HEK293 (cell line): ENCODE measurements at regions not wholly inside any gene's neighbourhood (a gene's known extent, or its start where the extent isn't known, plus 50 kb on each side); places are given as distances from the start of the nearest gene placed in this dataset.
"Not testable (repeated sequence)": the region's sequence is repeated elsewhere in the genome, so short reads cannot be mapped to it uniquely, and the experiment has no call there.

ENCODE experiments used
- CTCF ChIA-PET: fragments of 350-600 bp; formaldehyde crosslinking; extraction: SDS; loops from one replicate; lab custom pipeline; 2021; ENCODE audit warnings: antibody characterized with exemption; lab: Yijun Ruan, JAX
- POLR2A ChIA-PET: fragments of 300-600 bp; formaldehyde crosslinking; extraction: SDS; loops from one replicate; lab custom pipeline; 2020; ENCODE audit warnings: antibody characterized with exemption, inconsistent platforms; lab: Yijun Ruan, JAX
- H3K27ac ChIP-seq: fragments of 200-500 bp; sonication (Bioruptor generic); 2 replicates; pipeline ENCODE4 v1.5.1; 2014; ENCODE audit warnings: low read depth, low read length, control low read depth, inconsistent platforms; ENCODE audit errors: extremely low read depth
- H3K36me3 ChIP-seq, 2 experiments: fragments of 200-500 bp in 1 of 2; sonication (Bioruptor generic) in 1 of 2; 1 replicate in 1 of 2; 2 replicates in 1 of 2; pipeline ENCODE4 v1.5.1; 2014 to 2017; ENCODE audit warnings: inconsistent platforms in 2 of 2, low read length in 2 of 2; ENCODE audit not compliant: control insufficient read depth in 2 of 2, insufficient read depth in 1 of 2
- H3K4me1 ChIP-seq: fragments of 200-500 bp; sonication (Bioruptor generic); 2 replicates; pipeline ENCODE4 v1.5.1; 2014; ENCODE audit warnings: mild to moderate bottlenecking, low read length, inconsistent platforms; ENCODE audit not compliant: control insufficient read depth, insufficient read depth
- H3K4me3 ChIP-seq: 2 replicates; pipeline ENCODE4 v1.5.1; 2011; ENCODE audit warnings: low read depth, mild to moderate bottlenecking, control low read depth, low read length, moderate library complexity
- H3K9me3 ChIP-seq: fragments of 200-500 bp; sonication (Bioruptor generic); 2 replicates; pipeline ENCODE4 v1.5.1; 2014; ENCODE audit warnings: low read depth, low read length, inconsistent platforms; ENCODE audit not compliant: control insufficient read depth, insufficient read depth
- SCRT2 ChIP-seq: fragments of 450-650 bp; formaldehyde crosslinking; IDR thresholded peaks from 2 replicates; pipeline ENCODE4 v1.5.1; 2016; ENCODE audit warnings: missing biosample characterization, missing genetic modification characterization
- ZNF654 ChIP-seq: fragments of 450-650 bp; formaldehyde crosslinking; IDR thresholded peaks from 2 replicates; pipeline ENCODE4 v1.5.1; 2016; ENCODE audit warnings: low read depth, missing biosample characterization, missing genetic modification characterization
- TF ChIP-seq, protein P1 (sequence below): fragments of 450-650 bp; IDR thresholded peaks from 2 replicates; pipeline ENCODE4 v1.5.1; 2018; ENCODE audit warnings: missing biosample characterization, mild to moderate bottlenecking, missing genetic modification characterization

DNA sequence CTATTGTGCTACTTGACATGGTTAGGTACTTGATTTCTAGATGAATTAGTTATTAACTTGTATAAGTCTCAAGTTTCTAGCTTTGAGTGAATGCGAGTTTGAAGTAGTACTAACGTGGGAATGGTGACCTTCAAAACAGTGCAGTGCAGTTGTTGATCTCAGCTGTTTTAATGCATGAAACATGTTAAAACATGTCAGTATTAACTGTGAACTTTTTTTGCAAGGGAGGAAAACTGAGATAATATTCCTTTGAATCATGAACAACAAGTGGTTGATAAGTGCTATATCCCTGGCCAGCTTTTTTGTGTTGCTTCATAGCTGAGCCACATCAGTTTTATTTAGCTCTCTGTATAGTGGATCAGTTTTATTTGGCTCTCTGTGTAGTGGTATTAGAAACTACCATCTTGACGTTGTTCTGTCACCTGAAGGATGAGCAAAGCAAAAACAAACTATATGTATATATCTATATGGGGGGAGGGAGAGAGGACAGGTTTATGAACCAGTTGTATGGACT is 133.1 kb upstream of the PRSS12 start:
- H3K36me3 ChIP-seq, H3K4me3 ChIP-seq, POLR2A ChIA-PET, H3K9me3 ChIP-seq, H3K27ac ChIP-seq, CTCF ChIA-PET, H3K4me1 ChIP-seq: not testable (repeated sequence)
- 0 out of 2 replicates have a peak, but pooled peaks have one; percentile 9 for TF ChIP-seq SCRT2 (tag by site-specific recombination)
- TF ChIP-seq, protein P1, sequence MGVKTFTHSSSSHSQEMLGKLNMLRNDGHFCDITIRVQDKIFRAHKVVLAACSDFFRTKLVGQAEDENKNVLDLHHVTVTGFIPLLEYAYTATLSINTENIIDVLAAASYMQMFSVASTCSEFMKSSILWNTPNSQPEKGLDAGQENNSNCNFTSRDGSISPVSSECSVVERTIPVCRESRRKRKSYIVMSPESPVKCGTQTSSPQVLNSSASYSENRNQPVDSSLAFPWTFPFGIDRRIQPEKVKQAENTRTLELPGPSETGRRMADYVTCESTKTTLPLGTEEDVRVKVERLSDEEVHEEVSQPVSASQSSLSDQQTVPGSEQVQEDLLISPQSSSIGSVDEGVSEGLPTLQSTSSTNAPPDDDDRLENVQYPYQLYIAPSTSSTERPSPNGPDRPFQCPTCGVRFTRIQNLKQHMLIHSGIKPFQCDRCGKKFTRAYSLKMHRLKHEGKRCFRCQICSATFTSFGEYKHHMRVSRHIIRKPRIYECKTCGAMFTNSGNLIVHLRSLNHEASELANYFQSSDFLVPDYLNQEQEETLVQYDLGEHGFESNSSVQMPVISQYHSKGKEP, result 0 out of 2 replicates have a peak, but pooled peaks have one; percentile 34

DNA sequence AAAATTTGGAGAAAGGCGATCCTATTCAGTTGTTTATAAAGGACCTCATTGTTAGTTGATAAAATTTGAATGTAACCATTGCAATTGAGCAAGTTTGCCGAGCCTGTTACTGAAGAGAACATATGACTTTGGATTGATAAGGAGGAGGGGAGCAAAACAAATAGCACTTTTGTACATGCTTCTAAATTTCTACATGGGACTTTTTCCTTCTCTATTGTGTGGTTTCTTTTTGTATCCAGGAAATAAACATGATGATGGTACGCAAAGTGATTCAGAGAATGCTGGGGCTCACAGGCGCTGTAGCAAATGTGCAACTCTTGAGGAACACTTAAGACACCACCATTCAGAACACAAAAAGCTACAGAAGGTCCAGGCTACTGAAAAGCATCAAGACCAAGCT is 140.2 kb upstream of the PRSS12 start:
- H3K4me3 ChIP-seq, POLR2A ChIA-PET, H3K27ac ChIP-seq, CTCF ChIA-PET, H3K36me3 ChIP-seq, H3K9me3 ChIP-seq, H3K4me1 ChIP-seq: not testable (repeated sequence)

DNA sequence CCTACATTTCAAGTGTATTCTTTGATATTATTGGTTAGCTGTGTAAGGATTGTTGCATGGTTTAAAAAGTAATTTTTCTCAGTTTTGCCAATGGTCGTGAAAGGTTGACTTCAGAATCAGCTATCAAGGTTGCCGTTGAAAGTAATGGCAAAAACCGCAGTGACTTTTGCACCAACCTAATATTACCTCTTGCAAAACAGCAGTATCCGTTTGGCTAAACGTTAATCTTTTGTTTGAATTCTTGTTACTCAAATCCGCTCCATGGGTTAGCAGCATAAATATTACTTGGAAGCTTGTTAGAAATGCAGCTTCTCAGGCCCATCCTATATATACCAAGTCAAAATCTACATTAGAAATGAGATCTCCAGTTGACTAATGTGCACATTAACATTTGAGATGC is 141.6 kb upstream of the PRSS12 start:
- H3K9me3 ChIP-seq, H3K36me3 ChIP-seq, POLR2A ChIA-PET, H3K4me3 ChIP-seq, CTCF ChIA-PET, H3K27ac ChIP-seq, H3K4me1 ChIP-seq: not testable (repeated sequence)

DNA sequence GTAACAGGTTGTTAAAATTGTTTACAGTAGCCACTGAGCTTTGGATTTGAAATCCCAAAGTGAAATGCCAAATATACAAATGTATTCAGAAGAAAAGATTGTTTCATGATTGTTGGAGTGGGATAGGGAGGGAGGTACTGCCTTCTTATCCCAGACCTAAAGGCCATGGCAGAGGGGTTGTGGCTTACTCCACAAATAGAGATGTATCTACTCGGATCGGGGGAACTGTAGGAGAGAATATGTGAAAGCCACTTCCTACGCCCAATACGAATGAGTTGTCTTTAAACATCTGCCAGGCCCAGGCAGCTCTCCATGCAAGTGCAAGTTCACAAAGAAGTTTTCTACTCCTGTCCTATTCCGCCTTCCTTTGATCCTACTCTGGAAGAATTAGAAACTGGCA is 150.2 kb upstream of the PRSS12 start:
- CTCF ChIA-PET, result interaction anchor here (0.7 kb wide), 1 partner anchor 1941 kb away, joined by 3 read pairs; no protein-coding TSS in a partner anchor
- H3K4me3 ChIP-seq, H3K4me1 ChIP-seq, H3K9me3 ChIP-seq, H3K27ac ChIP-seq, POLR2A ChIA-PET, H3K36me3 ChIP-seq: not testable (repeated sequence)

DNA sequence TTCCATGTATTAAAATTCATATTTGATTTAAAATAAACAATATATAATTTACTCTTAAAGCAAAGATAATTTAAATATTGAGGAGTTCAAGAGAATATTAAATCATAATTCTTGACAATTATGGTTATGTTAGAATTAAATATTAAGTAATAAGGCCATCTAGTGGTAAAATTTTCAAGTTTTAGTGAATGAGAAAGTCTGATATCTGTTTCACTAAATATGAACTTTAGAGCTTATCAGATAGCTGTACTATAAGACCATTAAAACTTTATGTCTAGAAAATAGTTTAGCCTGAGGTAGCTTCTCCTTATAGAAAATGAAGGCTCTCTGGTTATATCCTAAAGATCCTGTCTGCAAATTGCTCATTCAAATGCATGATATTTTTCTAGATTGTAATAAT is 152.1 kb upstream of the PRSS12 start:
- H3K4me1 ChIP-seq, CTCF ChIA-PET, H3K4me3 ChIP-seq, H3K36me3 ChIP-seq, H3K9me3 ChIP-seq, POLR2A ChIA-PET, H3K27ac ChIP-seq: not testable (repeated sequence)
- peak; percentile 10; the same call in 1 of the 2 replicates for TF ChIP-seq ZNF654 (tag by site-specific recombination)

DNA sequence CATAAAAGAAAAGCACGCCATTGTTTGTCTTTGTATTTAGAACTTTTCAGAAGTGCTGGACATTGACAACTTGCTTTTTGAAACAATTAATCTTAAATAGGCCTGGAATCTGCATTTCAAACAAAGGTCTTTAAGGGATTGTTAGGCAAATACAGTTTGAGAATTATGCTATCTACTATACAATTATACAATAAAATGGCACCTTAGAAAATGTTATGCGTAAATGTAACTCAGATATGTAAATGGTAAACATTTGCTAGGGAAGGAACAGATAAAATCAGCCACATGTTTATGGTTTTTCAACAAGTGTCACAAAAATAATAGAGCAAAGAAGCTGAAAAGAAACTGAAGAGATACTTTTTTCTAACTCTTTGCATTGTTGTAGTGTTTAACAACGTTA is 152.7 kb upstream of the PRSS12 start:
- CTCF ChIA-PET, H3K36me3 ChIP-seq: not testable (repeated sequence)

DNA sequence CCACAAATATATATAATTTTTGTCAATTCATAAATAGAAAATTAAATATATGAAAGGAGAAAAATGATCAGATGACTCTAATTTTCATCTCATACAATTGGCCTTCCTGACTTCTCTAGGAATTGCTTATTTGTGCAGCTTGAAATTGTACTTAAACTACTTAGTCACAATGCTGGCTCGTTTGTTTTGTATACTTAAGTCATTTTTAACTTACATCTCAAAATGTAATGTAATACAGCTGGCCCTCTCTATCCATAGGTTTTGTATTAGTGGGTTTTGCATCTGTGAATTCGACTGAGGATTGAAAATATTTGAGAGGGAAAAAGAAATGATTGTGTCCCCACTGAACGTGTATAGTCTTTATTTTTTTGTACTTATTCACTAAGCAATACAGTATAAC is 160.1 kb upstream of the PRSS12 start:
- POLR2A ChIA-PET, CTCF ChIA-PET, H3K36me3 ChIP-seq, H3K4me3 ChIP-seq, H3K9me3 ChIP-seq, H3K4me1 ChIP-seq, H3K27ac ChIP-seq: not testable (repeated sequence)

More for the DNA sequence above, 152.7 kb upstream of the PRSS12 start:
- H3K4me1 ChIP-seq, H3K27ac ChIP-seq, H3K4me3 ChIP-seq, POLR2A ChIA-PET, H3K9me3 ChIP-seq: not testable (repeated sequence)

DNA sequence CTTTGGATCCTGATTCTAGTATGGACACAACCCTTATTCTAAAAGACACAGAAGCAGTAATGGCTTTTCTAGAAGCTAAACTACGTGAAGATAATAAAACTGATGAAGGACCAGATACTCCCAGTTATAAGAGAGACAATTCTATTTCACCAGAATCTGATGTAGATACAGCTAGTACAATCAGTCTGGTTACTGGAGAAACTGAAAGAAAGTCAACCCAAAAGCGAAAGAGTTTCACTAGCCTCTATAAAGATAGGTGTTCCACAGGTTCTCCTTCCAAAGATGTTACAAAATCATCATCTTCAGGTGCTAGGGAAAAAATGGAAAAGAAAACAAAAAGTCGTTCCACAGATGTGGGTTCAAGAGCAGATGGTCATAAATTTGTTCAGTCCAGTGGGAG is 161.5 kb upstream of the PRSS12 start:
- H3K36me3 ChIP-seq, CTCF ChIA-PET, POLR2A ChIA-PET, H3K9me3 ChIP-seq, H3K4me3 ChIP-seq, H3K4me1 ChIP-seq, H3K27ac ChIP-seq: not testable (repeated sequence)
